Osteoblast (primary cell): ENCODE measurements at regions not wholly inside any gene's neighbourhood (a gene's known extent, or its start where the extent isn't known, plus 50 kb on each side); places are given as distances from the start of the nearest gene placed in this dataset.
"Not testable (repeated sequence)": the region's sequence is repeated elsewhere in the genome, so short reads cannot be mapped to it uniquely, and the experiment has no call there.

ENCODE experiments used
- DNase-seq: peaks from one replicate; pipeline ENCODE4 v3.0.0; 2011; ENCODE audit warnings: low spot score, mixed read lengths; ENCODE audit not compliant: insufficient read length; ENCODE audit errors: missing footprints
- H2AFZ ChIP-seq: 2 replicates; pipeline ENCODE4 v1.6.0; 2011; ENCODE audit warnings: mild to moderate bottlenecking, low read length
- H3K27ac ChIP-seq: 2 replicates; pipeline ENCODE4 v1.5.1; 2011; ENCODE audit warnings: mild to moderate bottlenecking, low read depth, low read length, moderate library complexity
- H3K27me3 ChIP-seq: 2 replicates; pipeline ENCODE4 v1.6.0; 2012; ENCODE audit warnings: mild to moderate bottlenecking, control low read depth, inconsistent platforms, low read length, moderate library complexity; ENCODE audit not compliant: insufficient read depth
- H3K36me3 ChIP-seq: 2 replicates; pipeline ENCODE4 v1.5.1; 2011; ENCODE audit warnings: mild to moderate bottlenecking, low read length, control low read depth, moderate library complexity; ENCODE audit not compliant: insufficient read depth
- H3K4me1 ChIP-seq: 2 replicates; pipeline ENCODE4 v1.5.1; 2011; ENCODE audit warnings: mild to moderate bottlenecking, low read length, control low read depth, moderate library complexity; ENCODE audit not compliant: insufficient read depth
- H3K4me2 ChIP-seq: 2 replicates; pipeline ENCODE4 v1.6.0; 2011; ENCODE audit warnings: mild to moderate bottlenecking, low read length; ENCODE audit not compliant: insufficient read depth
- H3K4me3 ChIP-seq: fragments of 200-600 bp; sonication (generic); 3 replicates; pipeline ENCODE4 v1.5.1; 2012; ENCODE audit warnings: mild to moderate bottlenecking, low read length, inconsistent platforms; ENCODE audit not compliant: insufficient read depth
- H3K79me2 ChIP-seq: 2 replicates; pipeline ENCODE4 v1.6.0; 2012; ENCODE audit warnings: mild to moderate bottlenecking, low read length, control low read depth, inconsistent platforms; ENCODE audit not compliant: insufficient read depth
- H3K9me3 ChIP-seq: 2 replicates; pipeline ENCODE4 v1.5.1; 2011; ENCODE audit warnings: low read depth, low read length, control low read depth
- H4K20me1 ChIP-seq: 2 replicates; pipeline ENCODE4 v1.6.0; 2012; ENCODE audit warnings: mild to moderate bottlenecking, low read length, control low read depth; ENCODE audit not compliant: insufficient read depth

DNA sequence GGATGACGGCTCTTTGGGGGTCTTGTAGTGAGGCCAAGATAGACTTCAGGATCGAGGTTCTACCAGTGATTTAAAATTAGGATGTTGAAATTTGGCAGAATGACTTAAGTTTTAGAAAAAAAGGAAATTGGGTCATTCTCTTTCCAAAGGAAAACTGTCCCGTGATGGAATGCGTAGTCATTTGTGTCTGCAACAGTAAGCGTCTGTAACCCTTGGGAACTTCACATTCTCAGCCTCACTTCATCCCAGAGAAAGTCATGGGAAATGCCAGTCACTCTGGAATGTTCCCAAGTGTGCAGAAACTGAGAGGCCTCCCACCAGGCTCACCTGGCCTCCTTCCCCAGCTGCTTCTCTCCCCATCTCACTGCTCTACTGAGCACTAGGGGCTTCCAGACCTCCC, 5441.4 kb upstream of the TPTE start:
- not testable (repeated sequence) for H3K4me1 ChIP-seq, DNase-seq, H2AFZ ChIP-seq, H3K27me3 ChIP-seq, H4K20me1 ChIP-seq, H3K36me3 ChIP-seq, H3K9me3 ChIP-seq, H3K79me2 ChIP-seq, H3K4me3 ChIP-seq, H3K4me2 ChIP-seq, H3K27ac ChIP-seq

DNA sequence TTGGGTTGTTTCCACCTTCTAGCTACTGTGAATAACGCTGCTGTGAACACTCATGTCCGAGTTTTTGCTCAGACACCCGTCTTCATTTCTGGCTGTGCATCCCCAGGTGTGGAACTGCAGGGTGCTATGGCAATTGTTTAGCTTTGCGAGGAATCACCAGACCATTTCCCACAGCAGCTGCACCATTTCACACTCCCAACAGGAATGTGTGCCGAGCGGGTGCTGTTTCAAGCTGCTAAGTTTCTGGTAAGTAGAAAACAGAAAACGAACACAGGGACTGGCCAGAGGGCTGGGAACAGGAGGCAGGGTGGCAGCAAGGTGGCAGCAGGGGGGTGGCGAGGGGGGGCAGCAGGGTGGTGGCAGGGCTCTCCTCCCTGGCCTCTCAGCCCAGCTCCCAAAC, 5437.1 kb upstream of the TPTE start:
- H2AFZ ChIP-seq, H3K4me1 ChIP-seq, H3K27me3 ChIP-seq, H3K4me2 ChIP-seq, H3K9me3 ChIP-seq, H3K79me2 ChIP-seq, H3K27ac ChIP-seq, H4K20me1 ChIP-seq, DNase-seq, H3K4me3 ChIP-seq, H3K36me3 ChIP-seq: not testable (repeated sequence)

DNA sequence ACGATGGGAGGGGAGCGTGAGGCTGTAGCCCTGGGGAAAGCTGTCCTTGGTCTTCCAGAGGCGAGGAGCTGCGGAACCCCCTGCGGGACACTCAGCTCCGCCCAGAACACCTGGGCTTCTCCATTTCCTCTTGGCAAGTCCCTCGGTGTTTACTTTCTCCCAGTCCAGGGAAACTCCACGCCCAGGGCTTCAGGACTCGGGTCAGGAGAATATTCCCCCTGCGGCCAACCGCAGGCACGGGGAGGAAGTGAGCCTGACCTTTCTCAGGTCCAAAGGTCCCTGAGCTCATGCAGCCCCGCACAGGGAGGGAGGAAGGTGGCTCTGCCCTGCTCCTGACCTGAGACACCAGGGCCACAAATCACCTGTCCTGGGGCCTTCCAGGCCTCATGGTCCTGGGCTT, 5435.9 kb upstream of the TPTE start:
- H3K4me3 ChIP-seq, H3K79me2 ChIP-seq, H2AFZ ChIP-seq, H4K20me1 ChIP-seq, H3K9me3 ChIP-seq, H3K36me3 ChIP-seq, H3K4me2 ChIP-seq, H3K4me1 ChIP-seq, DNase-seq, H3K27ac ChIP-seq, H3K27me3 ChIP-seq: not testable (repeated sequence)

DNA sequence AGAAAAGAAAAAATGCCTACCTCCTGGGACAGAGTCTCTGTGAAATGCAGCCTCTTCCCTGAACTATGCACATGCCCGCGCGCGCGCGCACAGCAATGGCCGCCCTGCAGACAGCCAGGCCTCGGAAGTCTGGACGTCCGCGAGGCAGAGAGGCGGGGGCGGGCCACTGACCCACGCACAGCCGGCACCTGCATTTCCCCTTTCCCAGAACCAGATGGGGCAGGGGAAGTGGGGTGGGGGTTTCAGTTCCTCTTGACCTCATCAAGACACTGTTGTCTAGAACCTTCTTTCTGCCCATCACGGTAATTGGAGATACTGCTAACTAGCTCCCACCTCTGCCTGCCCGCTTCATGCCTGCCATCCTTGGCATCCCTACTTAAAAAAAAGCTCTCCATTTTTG, 5435.0 kb upstream of the TPTE start:
- not testable (repeated sequence) for H2AFZ ChIP-seq, H3K27me3 ChIP-seq, H3K9me3 ChIP-seq, H3K27ac ChIP-seq, H3K79me2 ChIP-seq, H3K4me3 ChIP-seq, H3K36me3 ChIP-seq, H4K20me1 ChIP-seq, H3K4me2 ChIP-seq, H3K4me1 ChIP-seq, DNase-seq

DNA sequence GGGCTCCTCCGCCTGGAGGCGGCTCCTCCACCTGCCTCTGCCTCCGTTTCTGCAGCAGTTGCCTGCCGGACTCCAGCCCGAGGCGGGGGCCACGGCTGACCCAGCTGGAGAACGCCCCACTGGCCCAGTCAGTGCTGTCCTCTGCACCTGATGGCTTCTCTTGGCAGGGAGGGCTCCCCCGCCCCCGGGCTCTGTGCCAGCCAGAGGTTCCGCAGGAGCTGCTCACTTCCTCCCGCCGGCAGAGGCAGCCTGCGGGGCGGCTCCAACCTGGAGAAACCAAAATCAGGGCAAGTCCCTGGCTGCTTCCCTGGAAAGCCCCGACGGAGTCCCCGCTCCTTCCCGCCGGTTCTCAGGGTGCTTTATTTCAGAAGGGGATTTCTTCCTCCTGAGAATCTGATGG, 5432.6 kb upstream of the TPTE start:
- H3K9me3 ChIP-seq, H3K4me3 ChIP-seq, H4K20me1 ChIP-seq, H2AFZ ChIP-seq, H3K36me3 ChIP-seq, H3K27me3 ChIP-seq, H3K79me2 ChIP-seq, DNase-seq, H3K4me1 ChIP-seq, H3K4me2 ChIP-seq, H3K27ac ChIP-seq: not testable (repeated sequence)

DNA sequence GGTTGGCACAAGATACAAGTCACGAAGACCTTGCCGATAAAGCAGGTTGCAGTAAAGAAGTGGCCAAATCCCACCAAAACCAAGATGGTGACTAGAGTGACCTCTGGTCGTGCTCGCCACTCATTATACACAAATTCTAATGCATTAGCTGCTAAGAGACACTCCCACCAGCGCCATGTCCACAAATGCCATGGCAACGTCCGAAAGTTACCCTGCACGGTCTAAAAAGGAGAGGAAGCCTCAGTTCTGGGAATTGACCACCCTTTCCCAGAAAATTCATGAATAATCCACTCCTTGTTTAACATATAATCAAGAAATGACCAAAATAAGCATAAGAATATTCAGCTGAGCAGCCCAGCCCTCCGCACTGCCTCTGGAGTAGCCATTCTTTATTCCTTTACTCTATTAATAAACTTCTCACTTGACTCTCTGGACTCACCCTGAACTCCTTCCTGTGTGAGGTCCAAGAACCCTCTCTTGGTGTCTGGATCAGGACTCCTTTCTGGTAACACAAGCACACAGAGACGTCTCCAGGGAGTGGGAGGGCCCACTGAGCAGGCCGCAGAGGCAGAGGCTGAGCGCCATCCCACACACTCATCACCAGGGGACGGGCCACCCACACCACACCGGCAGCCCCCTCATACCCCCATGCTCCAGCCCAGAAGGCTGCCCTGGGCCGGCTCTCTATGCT, 5431.8 kb upstream of the TPTE start:
- H3K4me3 ChIP-seq, DNase-seq, H3K4me2 ChIP-seq, H4K20me1 ChIP-seq, H3K27ac ChIP-seq, H3K79me2 ChIP-seq, H3K27me3 ChIP-seq, H2AFZ ChIP-seq, H3K9me3 ChIP-seq, H3K36me3 ChIP-seq, H3K4me1 ChIP-seq: not testable (repeated sequence)

DNA sequence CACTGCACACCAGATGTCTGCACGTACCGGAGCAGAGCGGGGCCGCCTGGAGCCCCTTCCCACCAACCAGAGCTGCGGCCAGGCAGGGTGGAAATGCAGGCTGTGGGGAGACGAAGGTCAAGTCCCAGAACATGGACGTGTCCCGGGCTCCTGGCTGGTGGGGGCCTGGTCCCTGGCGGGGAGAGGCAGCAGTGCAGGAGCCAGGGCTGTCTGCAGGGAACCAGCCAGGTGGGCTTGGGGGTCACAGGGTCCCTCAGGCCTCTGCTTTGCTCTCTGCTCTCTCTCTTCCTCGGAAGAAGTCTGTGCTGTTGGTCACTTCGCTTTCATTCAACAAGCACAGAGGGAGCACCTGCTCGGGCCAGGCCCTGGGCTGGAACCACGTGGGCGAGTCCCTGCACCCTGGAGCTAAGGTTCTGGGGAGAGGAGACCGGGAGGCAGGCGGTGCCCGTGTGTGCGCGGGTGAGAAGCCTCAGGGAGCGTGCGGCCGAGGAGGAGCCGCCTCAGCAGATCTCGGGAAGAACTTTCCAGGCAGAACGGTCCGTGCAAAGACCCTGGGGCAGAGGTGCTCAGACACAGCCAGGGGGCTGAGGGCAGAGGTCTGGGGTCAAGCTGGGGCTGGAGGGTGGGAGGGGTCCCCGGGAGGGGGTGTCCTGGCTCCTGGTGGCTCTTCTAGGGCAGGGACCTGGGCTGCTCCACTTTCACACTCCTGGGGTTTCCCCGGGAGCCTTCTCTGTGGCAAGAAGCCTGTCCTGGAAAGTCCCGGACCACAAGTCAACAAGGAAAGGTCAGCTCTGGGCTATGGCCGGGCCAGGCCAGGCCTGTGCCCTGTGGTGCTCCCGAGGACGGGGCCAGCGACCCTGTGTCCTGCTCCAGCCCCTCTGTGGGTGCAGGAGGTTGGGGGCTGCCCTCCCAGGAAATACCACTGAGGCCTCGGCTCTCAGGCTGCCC, 5431.0 kb upstream of the TPTE start:
- H3K79me2 ChIP-seq, H3K4me2 ChIP-seq, H2AFZ ChIP-seq, H3K27ac ChIP-seq, H4K20me1 ChIP-seq, H3K36me3 ChIP-seq, H3K4me3 ChIP-seq, H3K9me3 ChIP-seq, DNase-seq, H3K4me1 ChIP-seq, H3K27me3 ChIP-seq: not testable (repeated sequence)

DNA sequence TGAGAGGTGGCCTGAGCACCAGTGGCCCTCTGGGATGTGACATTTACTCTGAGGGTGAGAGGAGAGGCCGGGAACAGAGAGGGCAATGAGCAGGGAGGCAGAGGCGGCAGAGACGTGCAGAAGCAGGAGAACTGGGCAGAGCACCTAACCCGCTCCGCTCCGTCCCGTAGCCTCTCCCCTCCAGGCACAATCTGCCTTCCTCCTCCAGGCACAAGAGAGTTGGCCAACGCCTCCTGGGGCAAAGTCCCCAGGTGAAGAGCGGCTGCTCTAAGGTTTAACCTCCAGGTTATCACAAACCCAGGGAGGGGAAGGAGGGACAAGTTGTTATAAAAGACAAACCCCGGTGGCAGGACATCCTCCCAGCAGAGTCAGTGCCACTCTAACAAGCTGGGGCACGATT, 5430.1 kb upstream of the TPTE start:
- not testable (repeated sequence) for DNase-seq, H3K79me2 ChIP-seq, H3K27me3 ChIP-seq, H3K4me3 ChIP-seq, H3K4me1 ChIP-seq, H3K27ac ChIP-seq, H4K20me1 ChIP-seq, H3K36me3 ChIP-seq, H3K9me3 ChIP-seq, H2AFZ ChIP-seq, H3K4me2 ChIP-seq

DNA sequence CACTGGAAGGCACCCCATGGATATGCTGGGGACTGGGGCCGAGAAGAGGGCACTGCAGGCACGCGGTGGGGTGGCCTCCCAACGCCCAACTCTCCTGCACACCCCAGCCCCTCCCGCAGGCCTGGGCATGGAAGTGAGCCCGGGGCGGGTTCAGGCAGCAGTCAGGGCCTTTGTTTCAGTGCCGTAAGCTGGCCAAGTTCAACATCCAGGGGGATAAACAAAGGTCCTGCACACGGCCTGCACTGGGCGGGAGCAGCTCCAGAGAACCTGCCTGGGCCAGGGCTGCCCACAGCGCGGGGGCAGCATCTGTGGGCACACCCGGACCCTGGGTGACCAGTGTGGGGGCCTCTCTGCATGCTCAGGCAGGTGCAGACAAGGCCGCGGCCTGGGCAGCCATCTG, 5425.8 kb upstream of the TPTE start:
- H3K9me3 ChIP-seq, DNase-seq, H3K27ac ChIP-seq, H4K20me1 ChIP-seq, H3K79me2 ChIP-seq, H2AFZ ChIP-seq, H3K27me3 ChIP-seq, H3K4me1 ChIP-seq, H3K4me3 ChIP-seq, H3K36me3 ChIP-seq, H3K4me2 ChIP-seq: not testable (repeated sequence)
